K562 (cell line): ENCODE measurements at regions not wholly inside any gene's neighbourhood (a gene's known extent, or its start where the extent isn't known, plus 50 kb on each side); places are given as distances from the start of the nearest gene placed in this dataset.

ENCODE experiments used
- ATAC-seq: fragments of 200-7000 bp; cut with Tn5 transposase; 3 replicates; pipeline ENCODE4 v1.9.1; 2020; ENCODE audit warnings: moderate library complexity
- BruUV-seq: library from RNA; stranded (reverse); fragments of 400-500 nt; replicated peaks from 2 replicates; lab custom pipeline; 2021; lab: Mats Ljungman, UMichigan
- CTCF ChIA-PET: fragments of 300-600 bp; formaldehyde crosslinking; extraction: SDS; loops from one replicate; lab custom pipeline; 2021; ENCODE audit warnings: low intra/inter-chr PET ratio; lab: Yijun Ruan, JAX
- POLR2A ChIA-PET: fragments of 300-600, 350-650 bp; sonication (Branson Sonifier 250); formaldehyde crosslinking; extraction: SDS; loops from one replicate; lab custom pipeline; 2021; ENCODE audit warnings: antibody characterized with exemption, inconsistent platforms; lab: Yijun Ruan, JAX
- DNase-seq, 4 experiments: peaks; one replicate each; pipeline versions ENCODE4 v3.0.0 to v3.0.0-alpha.2; 2011 to 2018; ENCODE audit warnings: low spot score in 3 of 4, mixed read lengths in 3 of 4; ENCODE audit errors: extremely low read depth in 1 of 4
- FAIRE-seq: peaks from 2 replicates; lab custom pipeline; 2011; peaks lifted over from hg19 to GRCh38; lab: Jason Lieb, UNC
- H2AFZ ChIP-seq: 2 replicates; pipeline ENCODE4 v1.6.0; 2011; ENCODE audit warnings: low read depth, low read length, control low read depth, inconsistent platforms
- H3K27ac ChIP-seq: fragments of 200-600 bp; 3 replicates; pipeline ENCODE4 v1.8.0; 2011; ENCODE audit warnings: low read depth, mild to moderate bottlenecking, control low read depth, inconsistent platforms, low read length, moderate library complexity, mixed read lengths; ENCODE audit errors: extremely low read depth
- H3K27me3 ChIP-seq, 2 experiments: fragments of 300-600 bp in 1 of 2; 2 replicates in 1 of 2; 3 replicates in 1 of 2; pipeline versions ENCODE4 v1.6.0 to v1.8.0; 2011; ENCODE audit warnings: inconsistent platforms in 2 of 2, low read length in 2 of 2, mild to moderate bottlenecking in 1 of 2, mixed read lengths in 1 of 2, moderate library complexity in 1 of 2; ENCODE audit not compliant: control insufficient read depth in 2 of 2, insufficient read depth in 2 of 2
- H3K36me3 ChIP-seq: fragments of 300-600 bp; 3 replicates; pipeline ENCODE4 v1.8.0; 2011; ENCODE audit warnings: mild to moderate bottlenecking, low read length, inconsistent platforms; ENCODE audit not compliant: control insufficient read depth, insufficient read depth
- H3K4me1 ChIP-seq, 2 experiments: fragments of 200-600 bp in 1 of 2; replicated peaks in 1 of 2; 2 replicates in 1 of 2; 3 replicates in 1 of 2; pipeline versions ENCODE4 v1.5.1 to v1.8.0; 2011; ENCODE audit warnings: inconsistent platforms in 2 of 2, low read length in 2 of 2, mild to moderate bottlenecking in 1 of 2, mixed read lengths in 1 of 2, moderate library complexity in 1 of 2; ENCODE audit not compliant: control insufficient read depth in 2 of 2, insufficient read depth in 2 of 2
- H3K4me2 ChIP-seq: 2 replicates; pipeline ENCODE4 v1.6.1; 2011; ENCODE audit warnings: low read length, control low read depth, inconsistent platforms, mixed read lengths; ENCODE audit not compliant: insufficient read depth
- H3K4me3 ChIP-seq: fragments of 200-600 bp; sonication (generic), shearing (Covaris generic); 2 replicates; pipeline ENCODE4 v1.5.1; 2016; ENCODE audit warnings: control low read depth, inconsistent platforms
- H3K79me2 ChIP-seq: fragments of 200-600 bp; 3 replicates; pipeline ENCODE4 v1.8.0; 2011; ENCODE audit warnings: low read length, inconsistent platforms; ENCODE audit not compliant: control insufficient read depth, insufficient read depth
- H3K9ac ChIP-seq, 2 experiments: 2 replicates each; pipeline versions ENCODE4 v1.6.0 to v1.6.1; 2011; ENCODE audit warnings: low read depth in 2 of 2, low read length in 2 of 2, control low read depth in 1 of 2, inconsistent platforms in 1 of 2, mild to moderate bottlenecking in 1 of 2, mixed read lengths in 1 of 2; ENCODE audit not compliant: insufficient read depth in 1 of 2
- H3K9me1 ChIP-seq: one replicate; pipeline ENCODE4 v1.6.0; 2011; ENCODE audit warnings: inconsistent platforms, mild to moderate bottlenecking, low read length, moderate library complexity; ENCODE audit not compliant: control insufficient read depth, insufficient read depth
- H3K9me3 ChIP-seq: replicated peaks from 2 replicates; pipeline ENCODE4 v1.5.1; 2011; ENCODE audit warnings: low read depth, low read length, inconsistent platforms; ENCODE audit not compliant: control insufficient read depth, insufficient read depth
- H4K20me1 ChIP-seq: replicated peaks from 2 replicates; pipeline ENCODE4 v1.6.1; 2011; ENCODE audit warnings: low read length, inconsistent platforms, mixed read lengths; ENCODE audit not compliant: control insufficient read depth, insufficient read depth
- CC2D1A ChIP-seq: fragments of 450-650 bp; IDR thresholded peaks from 2 replicates; pipeline ENCODE4 v1.6.1; 2017; ENCODE audit warnings: mild to moderate bottlenecking
- CCNT2 ChIP-seq: IDR thresholded peaks from 2 replicates; pipeline ENCODE4 v1.6.1; 2011; ENCODE audit warnings: borderline replicate concordance, low read depth, mild to moderate bottlenecking, moderate library complexity, mixed read lengths, low read length; ENCODE audit not compliant: insufficient read length; ENCODE audit errors: extremely low read depth
- ETV6 ChIP-seq, 3 experiments: fragments of 150-350 bp in 1 of 3; sonication (generic) in 1 of 3; formaldehyde crosslinking in 1 of 3; IDR thresholded peaks; 2 replicates each; pipeline versions ENCODE4 v1.6.1 to v1.8.0; 2014 to 2022; ENCODE audit warnings: borderline replicate concordance in 2 of 3, low read depth in 2 of 3, antibody characterized with exemption in 1 of 3, low read length in 1 of 3, mild to moderate bottlenecking in 1 of 3, missing genetic modification reagents in 1 of 3
- NFE2L1 ChIP-seq: fragments of 450-650 bp; IDR thresholded peaks from 2 replicates; pipeline ENCODE4 v1.6.1; 2016; ENCODE audit warnings: missing genetic modification characterization, low read depth, mild to moderate bottlenecking, missing compliant biosample characterization, moderate library complexity, borderline replicate concordance
- NFRKB ChIP-seq: fragments of 450-650 bp; IDR thresholded peaks from 2 replicates; pipeline ENCODE4 v1.6.1; 2016; ENCODE audit warnings: low read depth
- SNAPC5 ChIP-seq: fragments of 250-450 bp; sonication (Bioruptor Pico); IDR thresholded peaks from 2 replicates; pipeline ENCODE4 v1.8.0; 2021; ENCODE audit warnings: moderate library complexity, mild to moderate bottlenecking, inconsistent platforms
- TEAD2 ChIP-seq: fragments of 450-650 bp; IDR thresholded peaks from 2 replicates; pipeline ENCODE4 v1.6.1; 2016; ENCODE audit warnings: missing genetic modification characterization, control low read depth, missing compliant biosample characterization
- ZNF277 ChIP-seq: fragments of 250-450 bp; sonication (Bioruptor Pico); IDR thresholded peaks from 2 replicates; pipeline ENCODE4 v1.8.0; 2022; ENCODE audit warnings: inconsistent platforms, mild to moderate bottlenecking, moderate library complexity, borderline replicate concordance
- ZNF354B ChIP-seq: fragments of 250-450 bp; sonication (Bioruptor Pico); IDR thresholded peaks from 2 replicates; pipeline ENCODE4 v1.4.0; 2020
- ZNF436 ChIP-seq: fragments of 250-450, 450-650 bp; sonication (Bioruptor Pico); formaldehyde crosslinking; IDR thresholded peaks from 2 replicates; pipeline ENCODE4 v1.7.0; 2020; ENCODE audit warnings: mild to moderate bottlenecking
- ZNF717 ChIP-seq: fragments of 250-450 bp; sonication (Bioruptor Pico); IDR thresholded peaks from 2 replicates; pipeline ENCODE4 v1.5.0; 2021
- ZNF77 ChIP-seq: fragments of 250-450 bp; sonication (Bioruptor Pico); IDR thresholded peaks from 2 replicates; pipeline ENCODE4 v1.5.0; 2020
- ZNF778 ChIP-seq: fragments of 450-650 bp; formaldehyde crosslinking; IDR thresholded peaks from 2 replicates; pipeline ENCODE4 v1.4.0; 2020; ENCODE audit warnings: mild to moderate bottlenecking, moderate library complexity
- ZSCAN29 ChIP-seq: fragments of 450-650 bp; IDR thresholded peaks from 2 replicates; pipeline ENCODE4 v1.6.1; 2017
- WGBS: fragments of 100-300 bp; shearing (Covaris generic); methylation state at CpG from one replicate; pipeline ENCODE4 v1.1.6; 2016; ENCODE audit warnings: low coverage, mixed read lengths; ENCODE audit not compliant: insufficient coverage; ENCODE audit errors: missing lambda C conversion rate; 5-methylcytosine and 5-hydroxymethylcytosine counted together
- in situ Hi-C: fragments of 300-500 bp; cut with MboI; formaldehyde crosslinking; loops from 4 replicates; pipeline ENCODE4 v1.15.0; 2018; ENCODE audit warnings: inconsistent platforms, mixed read lengths
- intact Hi-C: fragments of 100-400 bp; cut with micrococcal nuclease; formaldehyde crosslinking; loops from 2 replicates; pipeline ENCODE4 v1.14.2; 2022

GRCh38 chr18:78649421-78649820 is 330.2 kb upstream of the SALL3 start:
- no TSS peak for BruUV-seq
- intact Hi-C loops, result no loop called here
- POLR2A ChIA-PET, result no interaction called here

GRCh38 chr18:78650926-78651325 is 328.7 kb upstream of the SALL3 start:
- no peaks in the 10 kb centered on the region for H3K9me3 ChIP-seq
- DNase-seq, result no peak
- no peaks in the 10 kb centered on the region for H3K27me3 ChIP-seq
- BruUV-seq, result no TSS peak
- 0% methylated on average over 3 of the region's 13 CpGs for WGBS
- H3K4me2 ChIP-seq, result no peak overlapping the region
- H3K4me3 ChIP-seq, result no peak overlapping the region
- H2AFZ ChIP-seq, result no peak overlapping the region
- no peak overlapping the region for H3K27ac ChIP-seq
- no peaks in the 10 kb centered on the region for H3K9me1 ChIP-seq
- no peaks in the 10 kb centered on the region for H3K79me2 ChIP-seq
- intact Hi-C loops (no loop called here), in situ Hi-C loops (no loop called here)
- no peaks in the 10 kb centered on the region for H3K4me1 ChIP-seq
- ChIA-PET POLR2A (no interaction called here), CTCF (no interaction called here)
- H3K36me3 ChIP-seq, result no peaks in the 10 kb centered on the region
- no peak for ATAC-seq
- no peak for FAIRE-seq
- no peak overlapping the region for H3K9ac ChIP-seq
- H4K20me1 ChIP-seq, result no peaks in the 10 kb centered on the region
- TF ChIP-seq ZNF778 (no peak), ZNF717 (CRISPR knock-in tag) (no peak), NFRKB (no peak), TEAD2 (no peak), ZSCAN29 (no peak), CC2D1A (no peak), ZNF277 (no peak), CCNT2 (no peak), ZNF77 (no peak), ZNF436 (CRISPR knock-in tag) (no peak), ETV6 (IDR thresholded peaks at IDR 0.05; ENCODE audit: borderline replicate concordance in 1 of 2, low read depth in 2 of 2, low read length in 1 of 2) (no peak), ETV6 (CRISPR knock-in tag; IDR thresholded peaks at IDR 0.05; ENCODE audit: borderline replicate concordance) (no peak)

More at GRCh38 chr18:78649421-78649820, 330.2 kb upstream of the SALL3 start:
- DNase-seq (no peak), FAIRE-seq (no peak), ATAC-seq (no peak)
- no peaks in the 10 kb centered on the region for H4K20me1 ChIP-seq
- in situ Hi-C loops, result no loop called here
- H3K27ac ChIP-seq, result no peak overlapping the region
- WGBS, result 0% methylated on average over 6 of the region's 10 CpGs
- H2AFZ ChIP-seq, result no peak overlapping the region
- CTCF ChIA-PET, result no interaction called here
- no peaks in the 10 kb centered on the region for H3K9me1 ChIP-seq
- H3K4me3 ChIP-seq, result no peak overlapping the region
- no peaks in the 10 kb centered on the region for H3K36me3 ChIP-seq
- H3K4me2 ChIP-seq, result no peak overlapping the region
- TF ChIP-seq NFE2L1 (tag), result no peak
- no peak for TF ChIP-seq ZNF354B (CRISPR knock-in tag)
- TF ChIP-seq SNAPC5 (CRISPR knock-in tag), result no peak
- no peaks in the 10 kb centered on the region for H3K9me3 ChIP-seq
- H3K79me2 ChIP-seq, result no peaks in the 10 kb centered on the region
- H3K27me3 ChIP-seq, result peaks cover 0 to 9% of the 10 kb centered on the region in 2 experiments; a peak in 2 of 5 replicates
- no peak overlapping the region for H3K9ac ChIP-seq
- no peaks in the 10 kb centered on the region for H3K4me1 ChIP-seq
